Calu3 (cell line): ENCODE measurements at regions not wholly inside any gene's neighbourhood (a gene's known extent, or its start where the extent isn't known, plus 50 kb on each side); places are given as distances from the start of the nearest gene placed in this dataset.
"Not testable (repeated sequence)": the region's sequence is repeated elsewhere in the genome, so short reads cannot be mapped to it uniquely, and the experiment has no call there.

Source experiments
- BruUV-seq: library from RNA; stranded (reverse); fragments of 400-500 nt; replicated peaks from 2 replicates; lab custom pipeline; 2021; lab: Mats Ljungman, UMichigan
- CTCF ChIA-PET: fragments of 300-600 bp; sonication (Branson Sonifier 250); formaldehyde crosslinking; loops from one replicate; lab custom pipeline; 2022; ENCODE audit warnings: antibody characterized with exemption; lab: Charles Lee
- DNase-seq: peaks from one replicate; pipeline ENCODE4 v3.0.0; 2022
- H3K27ac Mint-ChIP-seq: one replicate; pipeline ENCODE4 v1.8.0; 2022; ENCODE audit warnings: mixed read lengths; ENCODE audit not compliant: unreplicated experiment
- H3K27me3 Mint-ChIP-seq: one replicate; pipeline ENCODE4 v1.8.0; 2022; ENCODE audit warnings: mixed read lengths; ENCODE audit not compliant: unreplicated experiment
- H3K36me3 Mint-ChIP-seq: one replicate; pipeline ENCODE4 v1.8.0; 2022; ENCODE audit warnings: mild to moderate bottlenecking, moderate library complexity, mixed read lengths; ENCODE audit not compliant: insufficient read depth, unreplicated experiment
- H3K4me1 Mint-ChIP-seq: one replicate; pipeline ENCODE4 v1.8.0; 2022; ENCODE audit warnings: mild to moderate bottlenecking, low read depth, mixed read lengths; ENCODE audit not compliant: unreplicated experiment
- H3K4me3 Mint-ChIP-seq: one replicate; pipeline ENCODE4 v1.8.0; 2022; ENCODE audit warnings: mild to moderate bottlenecking, low read depth, moderate library complexity, mixed read lengths; ENCODE audit not compliant: unreplicated experiment
- H3K9me3 Mint-ChIP-seq: one replicate; pipeline ENCODE4 v1.8.0; 2022; ENCODE audit warnings: low read depth, mixed read lengths; ENCODE audit not compliant: unreplicated experiment
- CTCF ChIP-seq: fragments of 200-600 bp; IDR thresholded peaks from one replicate; pipeline ENCODE4 v1.8.0; 2022; ENCODE audit warnings: antibody characterized with exemption; ENCODE audit not compliant: unreplicated experiment
- intact Hi-C: fragments of 100-400 bp; cut with micrococcal nuclease; formaldehyde crosslinking; loops from one replicate; pipeline ENCODE4 v1.10.0; 2022; ENCODE audit not compliant: unreplicated experiment

DNA sequence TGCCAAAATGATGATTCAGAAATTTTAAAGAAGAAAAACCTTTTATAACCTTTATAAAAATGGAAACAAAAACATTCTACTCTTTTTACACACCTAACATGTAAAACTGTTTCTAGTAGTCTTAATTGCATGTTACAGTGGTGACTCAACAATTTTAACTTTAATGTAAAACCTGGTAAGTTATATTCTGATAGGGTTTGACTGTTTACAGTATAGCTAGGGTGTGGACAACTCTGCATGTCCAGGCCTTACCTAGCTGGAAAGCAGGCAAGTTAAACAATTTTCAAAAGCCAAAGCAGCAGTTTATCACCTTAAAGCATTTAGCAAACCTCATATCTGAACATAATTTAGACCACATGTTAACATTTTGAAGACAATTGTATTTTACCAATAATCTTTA, 328.5 kb downstream of the NEK10 start:
- intact Hi-C loops, result no loop called here
- Mint-ChIP-seq H3K4me1 (peaks cover 8% of the 10 kb centered on the region), H3K4me3 (no peak overlapping the region), H3K9me3 (no peaks in the 10 kb centered on the region), H3K27ac (no peak overlapping the region), H3K36me3 (no peaks in the 10 kb centered on the region), H3K27me3 (no peaks in the 10 kb centered on the region)
- CTCF ChIA-PET, result no interaction called here
- no peak for TF ChIP-seq CTCF
- no TSS peak for BruUV-seq
- no peak for DNase-seq

DNA sequence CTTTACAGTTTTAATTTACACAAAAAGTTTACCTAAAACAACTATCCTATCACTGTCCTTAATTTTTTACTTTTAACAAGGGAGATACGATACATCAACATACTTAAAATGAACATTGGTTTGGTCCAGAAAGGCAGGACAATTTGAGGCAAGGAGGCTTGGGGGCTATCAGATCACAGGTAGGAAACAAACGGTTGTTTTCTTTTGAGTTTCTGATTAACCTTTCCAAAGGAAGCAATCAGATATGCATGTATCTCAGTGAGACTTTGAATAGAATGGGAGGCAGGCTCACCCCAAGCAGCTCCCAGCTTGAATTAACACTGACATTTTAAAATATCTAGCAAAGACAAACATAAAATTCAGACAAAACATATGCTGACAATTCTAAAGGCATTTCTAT, 326.6 kb downstream of the NEK10 start:
- CTCF ChIA-PET, result not testable (repeated sequence)

GRCh38 chr3:27043328-27043955, 325.7 kb downstream of the NEK10 start:
- Mint-ChIP-seq H3K27me3 (no peaks in the 10 kb centered on the region), H3K27ac (no peak overlapping the region), H3K9me3 (no peaks in the 10 kb centered on the region), H3K4me1 (peaks cover 20% of the 10 kb centered on the region), H3K4me3 (no peak overlapping the region), H3K36me3 (no peaks in the 10 kb centered on the region)
- CTCF ChIA-PET, result no interaction called here
- intact Hi-C loops, result no loop called here
- no peak for DNase-seq
- no peak for TF ChIP-seq CTCF
- no TSS peak for BruUV-seq

More for the DNA sequence above, 326.6 kb downstream of the NEK10 start:
- H3K9me3 Mint-ChIP-seq, H3K27ac Mint-ChIP-seq, BruUV-seq, H3K36me3 Mint-ChIP-seq, H3K27me3 Mint-ChIP-seq, intact Hi-C loops, H3K4me3 Mint-ChIP-seq, DNase-seq: not testable (repeated sequence)
- H3K4me1 Mint-ChIP-seq, result peaks cover 20% of the 10 kb centered on the region

- intact Hi-C loops, result no loop called here
- Mint-ChIP-seq H3K27ac (no peak overlapping the region), H3K9me3 (no peaks in the 10 kb centered on the region), H3K4me3 (no peak overlapping the region), H3K27me3 (no peaks in the 10 kb centered on the region), H3K36me3 (no peaks in the 10 kb centered on the region), H3K4me1 (peaks cover 20% of the 10 kb centered on the region)
- CTCF ChIA-PET, result no interaction called here
- DNase-seq, result no peak
- no peak for TF ChIP-seq CTCF
- no TSS peak for BruUV-seq
Observed at GRCh38 chr3:27044931-27045481, 324.2 kb downstream of the NEK10 start.

DNA sequence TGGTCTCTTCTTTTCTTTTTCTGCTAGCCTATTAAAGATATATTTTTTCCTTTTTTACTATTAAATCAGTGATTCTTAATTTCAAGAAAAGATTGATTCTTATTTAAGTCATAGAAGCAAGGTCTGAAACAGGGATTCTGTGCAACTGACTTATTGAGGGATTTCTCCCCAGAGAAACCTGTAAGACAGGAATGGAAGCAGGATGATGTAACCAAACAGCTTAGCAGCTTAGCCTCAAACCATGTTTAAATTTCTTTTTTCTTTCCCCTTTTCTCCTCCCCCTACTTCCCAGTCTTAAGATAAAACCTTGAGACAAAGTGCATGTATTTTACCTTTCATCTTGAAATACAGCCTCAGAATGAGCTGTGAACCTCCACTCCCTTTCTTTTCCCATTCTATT, 322.8 kb downstream of the NEK10 start:
- BruUV-seq, result no TSS peak
- Mint-ChIP-seq H3K4me3 (no peak overlapping the region), H3K27ac (no peak overlapping the region), H3K4me1 (peaks cover 30% of the 10 kb centered on the region), H3K9me3 (no peaks in the 10 kb centered on the region), H3K27me3 (no peaks in the 10 kb centered on the region), H3K36me3 (no peaks in the 10 kb centered on the region)
- DNase-seq, result peak; percentile 14
- CTCF ChIA-PET, result interaction anchor here (0.6 to 0.7 kb wide), 2 partner anchors 10 to 1142 kb away, joined by 5 to 6 read pairs; no protein-coding TSS in a partner anchor
- intact Hi-C loops, result no loop called here
- TF ChIP-seq CTCF, result no peak
